Peyer's patch (tissue), 4 donors: ENCODE measurements at regions not wholly inside any gene's neighbourhood (a gene's known extent, or its start where the extent isn't known, plus 50 kb on each side); places are given as distances from the start of the nearest gene placed in this dataset.

ENCODE experiments used
- DNase-seq, 3 donors: peaks; one replicate each; pipeline ENCODE4 v3.0.0-alpha.2; 2017 to 2019
- H3K27ac ChIP-seq, 4 donors: fragments of 200-600 bp; sonication (generic); one replicate each; pipeline ENCODE4 v1.5.1; 2016 to 2019
- H3K27me3 ChIP-seq, 2 donors: fragments of 200-600 bp; sonication (generic); one replicate each; pipeline ENCODE4 v1.5.1; 2019
- H3K36me3 ChIP-seq, 3 donors: fragments of 200-600 bp; sonication (generic); one replicate each; pipeline ENCODE4 v1.5.1; 2016 to 2019
- H3K4me1 ChIP-seq, 4 donors: fragments of 200-600 bp; sonication (generic); one replicate each; pipeline ENCODE4 v1.5.1; 2016 to 2019
- H3K4me3 ChIP-seq, 4 donors: fragments of 200-600 bp; sonication (generic); 1 replicate in 3 of 4; 2 replicates in 1 of 4; pipeline ENCODE4 v1.5.1; 2016 to 2019; ENCODE audit warnings: mild to moderate bottlenecking in 1 of 4
- H3K9me3 ChIP-seq, 4 donors: fragments of 200-600 bp; sonication (generic); one replicate each; pipeline ENCODE4 v1.5.1; 2016 to 2019; ENCODE audit warnings: mild to moderate bottlenecking in 1 of 4
- CTCF ChIP-seq, 6 experiments: fragments of 450-650 bp in 4 of 6; fragments of 200-600 bp in 2 of 6; sonication (generic) in 1 of 6; IDR thresholded peaks; one replicate each; pipeline ENCODE4 v1.5.1; 2017 to 2019; ENCODE audit warnings: antibody characterized with exemption in 6 of 6, mild to moderate bottlenecking in 3 of 6, moderate library complexity in 1 of 6
- POLR2A ChIP-seq, 2 donors: fragments of 450-650 bp; IDR thresholded peaks; one replicate each; pipeline ENCODE4 v1.5.1; 2017; ENCODE audit warnings: antibody characterized with exemption in 2 of 2, mild to moderate bottlenecking in 2 of 2, moderate library complexity in 2 of 2

GRCh38 chr10:3542185-3542611 lies 242.8 kb downstream of the KLF6 start:
- Histone ChIP-seq H3K4me3 (no peak overlapping the region), H3K9me3 (no peaks in the 10 kb centered on the region), H3K27ac (no peak overlapping the region), H3K27me3 (no peaks in the 10 kb centered on the region), H3K4me1 (no peaks in the 10 kb centered on the region), H3K36me3 (no peaks in the 10 kb centered on the region)
- no peak for TF ChIP-seq POLR2A (IDR thresholded peaks at IDR 0.05)
- TF ChIP-seq CTCF (IDR thresholded peaks at IDR 0.05): no peak
- no peak for DNase-seq

- Histone ChIP-seq H3K9me3 (no peaks in the 10 kb centered on the region), H3K4me1 (no peaks in the 10 kb centered on the region), H3K27ac (peak overlapping the region in 1 of 4 donors; percentile 48), H3K27me3 (no peaks in the 10 kb centered on the region), H3K4me3 (no peak overlapping the region), H3K36me3 (no peaks in the 10 kb centered on the region)
- no peak for DNase-seq
- TF ChIP-seq CTCF (IDR thresholded peaks at IDR 0.05): no peak
- no peak for TF ChIP-seq POLR2A (IDR thresholded peaks at IDR 0.05)
Observed at GRCh38 chr10:3539696-3540383, 245.2 kb downstream of the KLF6 start.

DNA sequence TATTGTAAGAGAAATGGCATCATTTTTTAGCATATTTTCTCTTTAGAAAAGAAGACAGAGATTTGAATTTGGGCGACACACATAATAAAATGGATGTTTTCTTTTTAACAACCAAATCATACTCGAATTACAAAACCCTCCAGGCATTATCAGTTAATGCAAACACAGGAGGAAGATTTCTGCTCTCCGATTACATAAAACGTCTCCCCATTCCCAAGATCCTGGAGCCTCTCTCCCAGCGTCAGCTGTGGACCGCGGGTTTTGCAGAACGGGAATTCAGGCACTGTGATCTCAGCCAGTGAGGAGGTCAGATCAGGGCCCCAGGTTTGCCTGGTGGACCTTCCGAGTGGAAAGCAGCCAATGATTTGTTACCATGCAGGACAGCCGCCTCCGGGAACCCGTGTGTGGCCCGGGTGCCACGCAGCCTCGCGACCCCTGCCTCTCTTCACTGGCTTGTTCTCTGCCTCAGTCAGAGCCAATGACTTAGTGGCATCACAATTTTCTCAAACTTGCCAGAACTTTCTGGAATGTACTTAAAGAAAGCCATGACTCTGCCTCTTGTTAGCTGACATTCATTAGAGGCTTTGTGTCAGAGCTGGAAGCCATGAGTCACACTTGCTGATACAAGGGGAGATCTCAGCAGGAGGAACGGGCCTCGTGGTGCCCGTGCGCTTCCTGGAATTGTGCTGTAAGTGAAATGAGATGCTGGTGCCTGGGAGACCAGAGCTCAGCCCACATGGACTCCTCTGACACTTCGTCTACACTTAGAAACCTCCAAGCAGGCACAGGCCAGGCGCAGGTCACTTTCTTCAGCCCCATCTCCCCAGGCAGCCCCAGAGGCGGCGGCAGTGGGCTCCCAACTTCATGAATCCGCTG lies 246.1 kb downstream of the KLF6 start:
- no peak for TF ChIP-seq POLR2A (IDR thresholded peaks at IDR 0.05)
- TF ChIP-seq CTCF (IDR thresholded peaks at IDR 0.05): no peak
- Histone ChIP-seq H3K4me1 (no peaks in the 10 kb centered on the region), H3K27ac (peak overlapping the region in 2 of 4 donors; percentile 48 to 58), H3K9me3 (no peaks in the 10 kb centered on the region), H3K27me3 (no peaks in the 10 kb centered on the region), H3K4me3 (no peak overlapping the region), H3K36me3 (no peaks in the 10 kb centered on the region)
- no peak for DNase-seq

- peak overlapping the region in 2 of 4 donors; percentile 48 to 58 for H3K27ac ChIP-seq
- TF ChIP-seq POLR2A (IDR thresholded peaks at IDR 0.05) (no peak), CTCF (IDR thresholded peaks at IDR 0.05) (no peak)
- H3K9me3 ChIP-seq: no peaks in the 10 kb centered on the region
- no peaks in the 10 kb centered on the region for H3K4me1 ChIP-seq
- no peaks in the 10 kb centered on the region for H3K36me3 ChIP-seq
- DNase-seq: no peak
- H3K4me3 ChIP-seq: no peak overlapping the region
- no peaks in the 10 kb centered on the region for H3K27me3 ChIP-seq
Observed at GRCh38 chr10:3538291-3538655, 246.7 kb downstream of the KLF6 start.

- DNase-seq: no peak
- peak overlapping the region in 1 of 4 donors; percentile 48 for H3K27ac ChIP-seq
- H3K27me3 ChIP-seq: no peaks in the 10 kb centered on the region
- H3K9me3 ChIP-seq: no peaks in the 10 kb centered on the region
- TF ChIP-seq POLR2A (IDR thresholded peaks at IDR 0.05) (no peak), CTCF (IDR thresholded peaks at IDR 0.05) (no peak)
- no peak overlapping the region for H3K4me3 ChIP-seq
- H3K4me1 ChIP-seq: no peaks in the 10 kb centered on the region
- no peaks in the 10 kb centered on the region for H3K36me3 ChIP-seq
Observed at GRCh38 chr10:3537518-3537917, 247.5 kb downstream of the KLF6 start.
